ENCODE measurements at regions not wholly inside any gene's neighbourhood (a gene's known extent, or its start where the extent isn't known, plus 50 kb on each side); places are given as distances from the start of the nearest gene placed in this dataset.

- TF ChIP-seq ZBTB10 (CRISPR knock-in tag; IDR thresholded peaks at IDR 0.05; ENCODE audit: borderline replicate concordance) (peak; percentile 78; the same call in 1 of the 2 replicates), KMT2A (CRISPR knock-in tag; IDR thresholded peaks at IDR 0.05) (peak; percentile 47; the same call in 1 of the 2 replicates), NR3C1 (CRISPR knock-in tag; IDR thresholded peaks at IDR 0.05) (no peak), ZNF569 (CRISPR knock-in tag; IDR thresholded peaks at IDR 0.05; ENCODE audit: borderline replicate concordance) (no peak), ZNF646 (CRISPR knock-in tag; IDR thresholded peaks at IDR 0.05) (no peak), ZFP36L1 (CRISPR knock-in tag; IDR thresholded peaks at IDR 0.05) (peak; percentile 81; the same call in 1 of the 2 replicates), ZNF253 (CRISPR knock-in tag; IDR thresholded peaks at IDR 0.05; ENCODE audit: borderline replicate concordance) (0 out of 2 replicates have a peak, but pooled peaks have one; percentile 52)
- TF ChIP-seq, protein P1, sequence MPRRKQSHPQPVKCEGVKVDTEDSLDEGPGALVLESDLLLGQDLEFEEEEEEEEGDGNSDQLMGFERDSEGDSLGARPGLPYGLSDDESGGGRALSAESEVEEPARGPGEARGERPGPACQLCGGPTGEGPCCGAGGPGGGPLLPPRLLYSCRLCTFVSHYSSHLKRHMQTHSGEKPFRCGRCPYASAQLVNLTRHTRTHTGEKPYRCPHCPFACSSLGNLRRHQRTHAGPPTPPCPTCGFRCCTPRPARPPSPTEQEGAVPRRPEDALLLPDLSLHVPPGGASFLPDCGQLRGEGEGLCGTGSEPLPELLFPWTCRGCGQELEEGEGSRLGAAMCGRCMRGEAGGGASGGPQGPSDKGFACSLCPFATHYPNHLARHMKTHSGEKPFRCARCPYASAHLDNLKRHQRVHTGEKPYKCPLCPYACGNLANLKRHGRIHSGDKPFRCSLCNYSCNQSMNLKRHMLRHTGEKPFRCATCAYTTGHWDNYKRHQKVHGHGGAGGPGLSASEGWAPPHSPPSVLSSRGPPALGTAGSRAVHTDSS (CRISPR knock-in tag; conservative IDR thresholded peaks at IDR 0.05) = no peak
- TF ChIP-seq, protein P2, sequence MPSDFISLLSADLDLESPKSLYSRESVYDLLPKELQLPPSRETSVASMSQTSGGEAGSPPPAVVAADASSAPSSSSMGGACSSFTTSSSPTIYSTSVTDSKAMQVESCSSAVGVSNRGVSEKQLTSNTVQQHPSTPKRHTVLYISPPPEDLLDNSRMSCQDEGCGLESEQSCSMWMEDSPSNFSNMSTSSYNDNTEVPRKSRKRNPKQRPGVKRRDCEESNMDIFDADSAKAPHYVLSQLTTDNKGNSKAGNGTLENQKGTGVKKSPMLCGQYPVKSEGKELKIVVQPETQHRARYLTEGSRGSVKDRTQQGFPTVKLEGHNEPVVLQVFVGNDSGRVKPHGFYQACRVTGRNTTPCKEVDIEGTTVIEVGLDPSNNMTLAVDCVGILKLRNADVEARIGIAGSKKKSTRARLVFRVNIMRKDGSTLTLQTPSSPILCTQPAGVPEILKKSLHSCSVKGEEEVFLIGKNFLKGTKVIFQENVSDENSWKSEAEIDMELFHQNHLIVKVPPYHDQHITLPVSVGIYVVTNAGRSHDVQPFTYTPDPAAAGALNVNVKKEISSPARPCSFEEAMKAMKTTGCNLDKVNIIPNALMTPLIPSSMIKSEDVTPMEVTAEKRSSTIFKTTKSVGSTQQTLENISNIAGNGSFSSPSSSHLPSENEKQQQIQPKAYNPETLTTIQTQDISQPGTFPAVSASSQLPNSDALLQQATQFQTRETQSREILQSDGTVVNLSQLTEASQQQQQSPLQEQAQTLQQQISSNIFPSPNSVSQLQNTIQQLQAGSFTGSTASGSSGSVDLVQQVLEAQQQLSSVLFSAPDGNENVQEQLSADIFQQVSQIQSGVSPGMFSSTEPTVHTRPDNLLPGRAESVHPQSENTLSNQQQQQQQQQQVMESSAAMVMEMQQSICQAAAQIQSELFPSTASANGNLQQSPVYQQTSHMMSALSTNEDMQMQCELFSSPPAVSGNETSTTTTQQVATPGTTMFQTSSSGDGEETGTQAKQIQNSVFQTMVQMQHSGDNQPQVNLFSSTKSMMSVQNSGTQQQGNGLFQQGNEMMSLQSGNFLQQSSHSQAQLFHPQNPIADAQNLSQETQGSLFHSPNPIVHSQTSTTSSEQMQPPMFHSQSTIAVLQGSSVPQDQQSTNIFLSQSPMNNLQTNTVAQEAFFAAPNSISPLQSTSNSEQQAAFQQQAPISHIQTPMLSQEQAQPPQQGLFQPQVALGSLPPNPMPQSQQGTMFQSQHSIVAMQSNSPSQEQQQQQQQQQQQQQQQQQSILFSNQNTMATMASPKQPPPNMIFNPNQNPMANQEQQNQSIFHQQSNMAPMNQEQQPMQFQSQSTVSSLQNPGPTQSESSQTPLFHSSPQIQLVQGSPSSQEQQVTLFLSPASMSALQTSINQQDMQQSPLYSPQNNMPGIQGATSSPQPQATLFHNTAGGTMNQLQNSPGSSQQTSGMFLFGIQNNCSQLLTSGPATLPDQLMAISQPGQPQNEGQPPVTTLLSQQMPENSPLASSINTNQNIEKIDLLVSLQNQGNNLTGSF (CRISPR knock-in tag; IDR thresholded peaks at IDR 0.05) = no peak
These were observed 64.2 kb downstream of the FAM43A start (continued) for GRCh38 chr3:194749631-194750490.
